GM18867 (cell line): ENCODE measurements at regions not wholly inside any gene's neighbourhood (a gene's known extent, or its start where the extent isn't known, plus 50 kb on each side); places are given as distances from the start of the nearest gene placed in this dataset.

ENCODE experiments used
- ATAC-seq: cut with Tn5 transposase; IDR thresholded peaks from one replicate; pipeline ENCODE4 v1.9.1; 2021; ENCODE audit warnings: mild to moderate bottlenecking, moderate library complexity; ENCODE audit not compliant: unreplicated experiment

- no peak for ATAC-seq
Observed at GRCh38 chr18:68469049-68469625, 245.8 kb downstream of the TMX3 start.

- peak; percentile 63 for ATAC-seq
Observed at GRCh38 chr18:68467957-68468356, 247.0 kb downstream of the TMX3 start.

- no peak for ATAC-seq
Observed at GRCh38 chr18:68467329-68467728, 247.6 kb downstream of the TMX3 start.

GRCh38 chr18:68466672-68467071 is 248.2 kb downstream of the TMX3 start:
- no peak for ATAC-seq

DNA sequence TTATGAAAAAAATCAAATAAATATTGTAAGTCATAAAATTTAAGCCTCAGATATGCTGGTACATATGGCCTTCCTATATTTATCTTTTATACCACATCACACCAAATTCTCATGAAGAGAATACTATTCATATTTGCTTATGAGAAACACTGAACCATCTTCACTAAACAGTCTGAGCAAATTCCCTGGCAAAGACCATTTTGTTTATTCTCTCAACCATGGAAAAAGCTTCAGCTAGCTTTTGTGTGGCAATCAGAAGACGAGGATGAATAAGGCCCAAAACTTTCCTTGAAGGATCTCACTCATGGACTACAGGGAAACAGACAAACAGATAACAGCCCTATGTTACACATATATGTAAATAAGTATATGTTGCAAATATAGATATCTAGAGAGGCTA is 252.1 kb downstream of the TMX3 start:
- no peak for ATAC-seq

GRCh38 chr18:68462148-68462547 is 252.8 kb downstream of the TMX3 start:
- no peak for ATAC-seq

DNA sequence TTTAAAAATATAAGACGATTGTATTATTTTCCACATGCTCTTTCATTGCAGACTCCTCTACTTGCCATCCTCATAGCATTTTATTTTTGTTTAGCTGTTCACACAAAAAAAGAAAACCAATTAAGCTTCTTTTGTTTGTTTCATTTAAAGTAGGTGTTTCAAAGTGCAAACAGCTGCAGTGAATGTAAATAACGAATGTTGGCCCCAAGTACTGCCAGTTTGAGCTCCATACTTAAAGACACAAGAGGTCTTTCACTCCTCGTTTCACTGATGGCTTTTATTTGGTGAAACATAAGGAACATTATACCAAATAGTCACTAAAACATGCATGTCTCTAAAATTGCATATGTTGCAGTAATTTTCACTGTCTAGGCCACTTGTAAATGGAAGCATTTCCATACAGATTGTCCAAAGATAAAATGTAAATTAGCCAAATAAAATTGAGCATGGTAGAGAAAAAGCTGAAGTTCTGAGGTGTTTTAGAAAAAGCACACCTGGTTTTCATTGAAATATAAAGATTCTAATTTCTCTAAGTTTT is 253.4 kb downstream of the TMX3 start:
- ATAC-seq: no peak

DNA sequence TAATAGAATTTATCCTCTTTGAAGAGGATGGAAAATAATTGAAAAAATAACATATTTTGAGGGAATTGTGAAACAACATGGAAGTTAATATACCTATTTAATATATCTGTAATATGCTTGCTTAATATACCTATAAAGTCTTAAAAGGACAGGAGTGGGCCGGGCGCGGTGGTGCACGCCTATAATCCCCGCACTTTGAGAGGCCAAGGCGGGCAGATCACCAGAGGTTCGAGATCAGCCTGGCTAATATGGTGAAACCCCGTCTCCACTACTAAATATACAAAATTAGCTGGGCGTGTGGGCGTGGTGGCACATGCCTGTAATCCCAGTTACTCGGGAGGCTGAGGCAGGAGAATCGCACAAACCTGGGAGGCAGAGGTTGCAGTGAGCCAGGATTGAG is 254.9 kb downstream of the TMX3 start:
- ATAC-seq: no peak

GRCh38 chr18:68456985-68457384 is 257.9 kb downstream of the TMX3 start:
- no peak for ATAC-seq

DNA sequence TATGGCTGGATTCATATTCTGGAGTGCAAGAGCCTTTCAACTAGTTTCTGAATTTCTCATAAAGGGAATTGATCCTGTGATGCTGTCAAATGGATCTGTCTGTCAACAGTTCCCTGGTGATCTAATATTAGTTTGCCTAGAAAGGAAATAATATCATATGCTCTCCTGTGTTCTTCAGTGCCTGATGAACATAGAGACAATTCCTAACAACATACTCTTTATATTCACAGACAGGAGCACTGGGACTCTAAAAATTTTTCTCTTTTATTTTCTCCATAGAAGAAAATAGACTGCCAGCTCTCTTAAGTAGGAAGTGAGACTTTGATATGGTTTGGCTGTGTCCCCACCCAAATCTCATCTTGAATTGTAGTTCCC is 259.7 kb downstream of the TMX3 start:
- no peak for ATAC-seq

GRCh38 chr18:68454511-68455228 is 260.2 kb downstream of the TMX3 start:
- ATAC-seq: no peak

DNA sequence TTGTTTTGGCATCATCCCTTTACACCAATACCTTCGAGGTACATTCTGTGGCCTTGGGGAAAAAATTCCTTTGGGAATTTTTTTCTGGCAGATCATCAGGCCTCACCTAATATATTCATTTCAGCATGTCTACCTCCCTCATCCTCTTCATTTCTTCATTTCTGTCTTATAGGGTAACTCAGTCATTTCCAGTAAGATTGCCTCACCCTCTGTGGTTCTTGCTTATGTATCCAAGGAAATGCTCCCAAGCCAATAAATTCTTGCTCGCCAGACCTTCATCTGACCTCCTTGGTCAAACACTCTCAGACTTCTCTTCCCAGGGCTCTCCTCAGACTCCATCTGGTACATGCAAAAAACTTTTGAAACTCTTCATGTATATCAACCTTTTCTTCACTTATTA is 265.6 kb downstream of the TMX3 start:
- ATAC-seq: no peak

DNA sequence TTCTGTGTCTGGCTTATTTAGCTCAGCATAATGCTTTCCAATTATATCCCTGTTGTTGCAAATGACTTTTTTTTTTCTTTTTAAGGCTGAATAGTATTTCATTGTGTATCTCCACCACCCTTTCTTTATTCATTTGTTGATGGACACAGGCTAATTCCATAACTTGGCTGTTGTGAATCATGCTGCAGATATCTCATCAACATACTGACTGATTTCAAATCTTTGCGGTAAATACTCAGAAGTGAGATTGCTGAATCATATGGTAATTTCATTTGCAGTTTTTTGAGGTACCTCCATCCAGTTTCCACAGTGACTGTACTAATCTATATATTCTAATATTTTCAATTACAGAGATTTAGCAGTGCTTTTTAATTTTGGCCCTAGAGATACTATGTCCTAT is 266.2 kb downstream of the TMX3 start:
- ATAC-seq: no peak

DNA sequence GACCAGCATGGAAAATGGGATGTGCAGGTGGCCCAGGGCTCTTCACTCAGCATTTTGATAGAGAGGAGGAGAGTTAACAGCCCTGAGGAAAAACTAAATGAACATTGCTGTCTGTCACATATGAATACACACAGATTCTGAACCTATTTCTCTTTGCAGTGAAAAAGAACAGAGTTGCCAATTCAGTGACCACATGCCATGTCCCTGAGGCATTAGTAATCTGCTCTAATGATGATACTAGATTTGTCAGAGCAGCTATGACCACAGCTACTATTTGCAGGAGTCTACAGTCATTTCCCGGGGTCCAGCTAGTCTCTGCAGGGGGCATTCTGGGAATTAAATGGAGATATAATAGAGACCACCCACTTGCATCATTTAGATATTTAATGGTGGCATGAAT is 267.6 kb downstream of the TMX3 start:
- no peak for ATAC-seq

DNA sequence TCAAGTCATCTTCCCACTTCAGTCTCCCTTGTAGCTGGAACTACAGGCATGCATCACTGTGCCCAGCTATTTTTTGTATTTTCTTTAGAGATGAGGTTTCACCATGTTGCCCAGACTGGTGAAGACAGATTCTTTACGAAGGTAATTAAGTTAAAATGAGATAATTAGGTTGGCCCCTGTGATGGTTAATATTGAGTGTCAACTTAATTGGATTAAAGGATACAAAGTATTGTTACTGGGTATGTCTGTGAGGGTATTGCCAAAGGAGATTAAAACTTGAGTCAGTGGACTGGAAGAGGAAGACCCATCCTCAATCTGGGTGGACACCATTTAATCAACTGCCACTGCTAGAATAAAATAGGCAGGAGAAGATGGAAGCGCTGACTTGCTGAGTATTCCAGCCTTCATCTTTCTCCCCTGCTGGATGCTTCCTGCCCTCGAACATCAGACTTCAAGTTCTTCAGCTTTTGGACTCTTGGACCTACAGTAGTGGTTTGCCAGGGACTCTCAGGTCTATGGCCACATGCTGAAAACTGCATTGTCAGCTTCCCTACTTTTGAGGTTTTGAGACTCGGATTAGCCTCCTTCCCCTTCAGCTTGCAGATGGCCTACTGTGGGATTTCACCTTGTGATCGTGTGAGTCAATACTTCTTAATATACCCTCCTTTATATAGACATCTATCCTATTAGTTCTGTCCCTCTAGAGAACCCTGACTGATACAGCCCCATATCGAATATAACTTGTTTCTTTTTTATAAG is 269.1 kb downstream of the TMX3 start:
- no peak for ATAC-seq

- ATAC-seq: no peak
Observed at GRCh38 chr18:68445136-68445535, 269.8 kb downstream of the TMX3 start.

GRCh38 chr18:68441241-68441640 is 273.7 kb downstream of the TMX3 start:
- ATAC-seq: no peak

DNA sequence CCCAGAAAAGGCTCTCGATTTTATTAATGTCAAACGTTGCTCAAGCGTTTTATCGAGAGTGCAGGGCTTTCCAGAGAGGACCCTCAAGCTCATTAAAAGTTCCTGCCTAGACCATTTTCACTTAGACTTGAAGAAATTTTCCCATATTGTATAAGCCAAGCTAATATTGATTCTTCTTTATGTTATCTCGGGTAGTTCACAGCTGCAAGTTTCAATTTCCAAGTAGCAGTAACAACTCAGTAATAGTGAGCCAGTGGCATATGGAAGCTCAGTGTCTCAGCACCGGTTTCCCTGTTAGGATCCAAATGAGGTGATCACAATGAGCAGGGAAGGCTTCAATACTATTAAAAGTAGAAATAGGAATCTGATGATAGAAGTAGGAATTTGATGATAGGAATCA is 274.5 kb downstream of the TMX3 start:
- no peak for ATAC-seq

GRCh38 chr18:68439642-68440041 is 275.3 kb downstream of the TMX3 start:
- no peak for ATAC-seq

- no peak for ATAC-seq
Observed at GRCh38 chr18:68438983-68439382, 275.9 kb downstream of the TMX3 start.

DNA sequence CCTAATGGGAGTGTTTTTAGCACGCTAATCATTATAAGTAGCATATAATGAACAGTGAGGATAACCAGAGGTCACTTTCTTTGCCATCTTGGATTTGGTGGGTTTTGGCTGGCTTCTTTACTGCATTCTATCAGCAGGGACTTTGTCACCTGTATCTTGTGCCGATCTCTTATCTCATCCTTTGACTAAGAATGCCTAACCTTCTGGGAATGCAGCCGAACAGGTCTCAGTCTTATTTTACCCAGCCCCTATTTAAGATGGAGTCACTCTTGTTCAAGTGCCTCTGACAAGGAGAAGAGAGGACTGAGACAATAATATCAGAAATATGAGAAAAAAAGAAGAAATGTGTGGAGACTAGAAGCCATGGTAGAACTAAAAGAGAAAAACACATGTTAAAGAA is 276.4 kb downstream of the TMX3 start:
- no peak for ATAC-seq

GRCh38 chr18:68436485-68436884 is 278.4 kb downstream of the TMX3 start:
- no peak for ATAC-seq
